WERI-Rb-1 (cell line): ENCODE measurements at regions not wholly inside any gene's neighbourhood (a gene's known extent, or its start where the extent isn't known, plus 50 kb on each side); places are given as distances from the start of the nearest gene placed in this dataset.

Experiments
- DNase-seq: peaks from one replicate; pipeline ENCODE4 v3.0.0-alpha.2; 2020
- H3K27ac ChIP-seq: fragments of 250-450 bp; sonication (Bioruptor Pico); 2 replicates; pipeline ENCODE4 v1.5.1; 2020; ENCODE audit warnings: mild to moderate bottlenecking, moderate library complexity
- H3K27me3 ChIP-seq: fragments of 250-450 bp; sonication (Bioruptor Pico); 2 replicates; pipeline ENCODE4 v1.5.1; 2021; ENCODE audit warnings: mild to moderate bottlenecking, low read depth, moderate library complexity; ENCODE audit not compliant: insufficient read depth, severe bottlenecking
- H3K36me3 ChIP-seq: fragments of 250-450 bp; sonication (Bioruptor Pico); 2 replicates; pipeline ENCODE4 v1.5.1; 2020; ENCODE audit warnings: mild to moderate bottlenecking, moderate library complexity
- H3K4me3 ChIP-seq: 2 replicates; pipeline ENCODE4 v1.5.1; 2011; ENCODE audit warnings: low read depth, mild to moderate bottlenecking, control low read depth, low read length
- H3K9me3 ChIP-seq: fragments of 250-450 bp; sonication (Bioruptor Pico); 2 replicates; pipeline ENCODE4 v1.5.1; 2021; ENCODE audit warnings: mild to moderate bottlenecking, moderate library complexity; ENCODE audit not compliant: severe bottlenecking
- TF ChIP-seq, protein P1 (sequence below): IDR thresholded peaks from 2 replicates; pipeline ENCODE4 v1.5.1; 2011; ENCODE audit warnings: low read depth, mild to moderate bottlenecking, control low read depth, inconsistent platforms, low read length

DNA sequence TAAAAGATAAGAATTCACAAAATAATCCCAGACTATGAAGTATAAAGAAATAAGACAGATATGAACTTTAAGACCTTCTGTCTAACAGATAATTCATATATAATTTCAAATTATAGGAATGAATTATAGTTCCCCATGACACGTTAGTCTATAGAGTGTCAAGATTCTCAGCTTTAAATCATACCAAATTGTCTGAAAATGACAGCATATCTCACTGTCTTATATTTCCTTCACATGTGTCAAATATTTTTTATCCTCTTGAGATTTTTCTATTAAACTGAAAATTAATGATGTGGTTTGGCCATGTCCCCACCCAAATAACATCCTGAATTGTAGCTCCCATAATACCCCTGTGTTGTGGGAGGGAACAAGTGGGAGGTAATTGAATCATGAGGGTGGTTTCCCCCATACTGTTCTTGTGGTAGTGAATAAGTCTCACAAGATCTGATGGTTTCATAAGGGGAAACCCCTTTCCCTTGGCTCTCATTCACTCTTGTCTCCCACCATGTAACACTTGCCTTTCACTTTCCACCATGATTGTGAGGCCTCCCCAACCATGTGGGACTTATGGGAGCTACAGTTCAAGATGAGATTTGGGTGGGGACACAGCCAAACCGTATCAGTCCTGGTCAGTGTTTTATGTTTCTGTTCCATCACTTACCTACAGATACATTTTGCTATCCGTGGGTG is 825.3 kb upstream of the GJE1 start:
- TF ChIP-seq, protein P1, sequence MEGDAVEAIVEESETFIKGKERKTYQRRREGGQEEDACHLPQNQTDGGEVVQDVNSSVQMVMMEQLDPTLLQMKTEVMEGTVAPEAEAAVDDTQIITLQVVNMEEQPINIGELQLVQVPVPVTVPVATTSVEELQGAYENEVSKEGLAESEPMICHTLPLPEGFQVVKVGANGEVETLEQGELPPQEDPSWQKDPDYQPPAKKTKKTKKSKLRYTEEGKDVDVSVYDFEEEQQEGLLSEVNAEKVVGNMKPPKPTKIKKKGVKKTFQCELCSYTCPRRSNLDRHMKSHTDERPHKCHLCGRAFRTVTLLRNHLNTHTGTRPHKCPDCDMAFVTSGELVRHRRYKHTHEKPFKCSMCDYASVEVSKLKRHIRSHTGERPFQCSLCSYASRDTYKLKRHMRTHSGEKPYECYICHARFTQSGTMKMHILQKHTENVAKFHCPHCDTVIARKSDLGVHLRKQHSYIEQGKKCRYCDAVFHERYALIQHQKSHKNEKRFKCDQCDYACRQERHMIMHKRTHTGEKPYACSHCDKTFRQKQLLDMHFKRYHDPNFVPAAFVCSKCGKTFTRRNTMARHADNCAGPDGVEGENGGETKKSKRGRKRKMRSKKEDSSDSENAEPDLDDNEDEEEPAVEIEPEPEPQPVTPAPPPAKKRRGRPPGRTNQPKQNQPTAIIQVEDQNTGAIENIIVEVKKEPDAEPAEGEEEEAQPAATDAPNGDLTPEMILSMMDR: no peak
- Histone ChIP-seq H3K4me3 (no peak overlapping the region), H3K27me3 (no peaks in the 10 kb centered on the region), H3K36me3 (no peaks in the 10 kb centered on the region), H3K9me3 (no peaks in the 10 kb centered on the region), H3K27ac (no peak overlapping the region)
- DNase-seq: no peak

DNA sequence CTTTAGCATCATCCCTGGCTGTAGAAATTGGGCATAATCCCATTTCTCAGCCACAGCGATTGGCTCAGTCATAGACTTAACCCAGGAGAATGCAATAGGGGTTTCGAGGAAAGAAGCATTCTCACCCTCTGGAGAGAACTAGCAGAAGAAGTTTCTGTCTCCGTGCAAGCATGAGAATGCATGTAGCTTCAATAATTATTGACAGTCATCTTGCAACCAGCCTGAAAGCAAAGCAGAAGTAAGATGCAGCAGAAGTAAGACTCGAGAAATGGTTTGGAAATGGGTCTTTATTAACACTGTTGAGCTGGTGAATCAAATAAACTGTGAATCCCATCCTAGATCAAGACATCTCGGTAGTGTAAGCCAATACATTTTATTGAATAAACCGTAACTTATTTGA is 828.8 kb upstream of the GJE1 start:
- TF ChIP-seq, protein P1: no peak
- no peak overlapping the region for H3K4me3 ChIP-seq

DNA sequence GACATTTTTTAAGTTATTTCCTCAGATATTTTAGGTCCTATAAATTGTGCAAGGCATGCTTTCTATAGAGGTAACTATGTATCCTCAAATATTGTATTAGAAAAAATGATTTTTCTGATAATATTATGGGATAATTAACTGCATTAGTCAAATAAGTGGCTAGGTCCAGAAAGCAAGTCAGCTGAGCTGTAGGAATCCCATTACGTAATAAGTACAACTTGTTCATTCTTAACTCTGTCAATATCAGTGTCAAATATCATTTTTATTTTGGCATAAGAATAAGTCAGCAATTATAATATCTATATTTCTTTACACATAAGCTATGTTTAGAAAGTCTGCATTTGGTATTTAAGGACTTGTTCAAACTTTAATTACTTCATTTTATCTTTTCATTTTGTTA is 830.9 kb upstream of the GJE1 start:
- Histone ChIP-seq H3K9me3 (no peaks in the 10 kb centered on the region), H3K27me3 (no peaks in the 10 kb centered on the region), H3K4me3 (no peak overlapping the region), H3K27ac (no peak overlapping the region), H3K36me3 (no peaks in the 10 kb centered on the region)
- TF ChIP-seq, protein P1: no peak
- DNase-seq: no peak

More for the DNA sequence above, 828.8 kb upstream of the GJE1 start:
- no peaks in the 10 kb centered on the region for H3K27me3 ChIP-seq
- H3K27ac ChIP-seq: no peak overlapping the region
- H3K36me3 ChIP-seq: no peaks in the 10 kb centered on the region
- no peak for DNase-seq
- no peaks in the 10 kb centered on the region for H3K9me3 ChIP-seq

DNA sequence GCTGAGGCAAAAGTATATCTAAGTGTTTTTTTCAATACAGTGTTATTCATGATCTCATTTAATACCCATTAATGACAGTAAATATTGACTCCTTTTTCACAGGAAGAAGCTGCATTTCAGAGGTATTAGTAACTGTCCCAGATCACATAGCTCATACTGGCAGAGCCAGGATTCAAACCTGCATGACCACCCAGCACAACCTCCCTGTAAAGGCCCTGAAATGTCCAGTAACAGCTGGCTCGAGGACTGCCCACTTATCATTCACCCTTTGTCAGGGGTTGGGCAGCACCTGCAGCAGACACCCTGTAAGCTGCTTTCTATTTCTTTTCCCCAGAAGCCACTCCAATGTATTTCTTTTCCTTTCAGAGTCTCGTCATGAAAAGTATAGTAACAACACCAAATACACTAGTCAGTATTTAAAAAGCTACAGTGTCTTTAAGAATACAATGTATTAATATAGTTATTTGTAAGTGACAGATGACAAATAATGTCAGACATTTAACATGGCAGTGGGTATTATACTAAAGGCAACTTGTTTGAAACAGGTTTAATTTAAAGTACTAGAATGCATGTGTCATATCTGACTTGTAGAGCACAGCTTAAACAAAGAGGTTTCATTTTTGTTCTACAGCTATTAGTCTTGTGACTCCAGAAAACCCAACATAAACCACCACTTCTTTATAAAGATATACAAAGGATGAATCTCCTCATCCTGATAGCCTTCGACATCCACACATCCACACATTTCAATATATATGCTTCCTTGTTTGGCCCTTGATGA is 841.6 kb upstream of the GJE1 start:
- H3K4me3 ChIP-seq: no peak overlapping the region
- no peak for DNase-seq
- TF ChIP-seq, protein P1: no peak
- H3K9me3 ChIP-seq: no peaks in the 10 kb centered on the region
- H3K27me3 ChIP-seq: no peaks in the 10 kb centered on the region
- H3K36me3 ChIP-seq: no peaks in the 10 kb centered on the region
- no peak overlapping the region for H3K27ac ChIP-seq

DNA sequence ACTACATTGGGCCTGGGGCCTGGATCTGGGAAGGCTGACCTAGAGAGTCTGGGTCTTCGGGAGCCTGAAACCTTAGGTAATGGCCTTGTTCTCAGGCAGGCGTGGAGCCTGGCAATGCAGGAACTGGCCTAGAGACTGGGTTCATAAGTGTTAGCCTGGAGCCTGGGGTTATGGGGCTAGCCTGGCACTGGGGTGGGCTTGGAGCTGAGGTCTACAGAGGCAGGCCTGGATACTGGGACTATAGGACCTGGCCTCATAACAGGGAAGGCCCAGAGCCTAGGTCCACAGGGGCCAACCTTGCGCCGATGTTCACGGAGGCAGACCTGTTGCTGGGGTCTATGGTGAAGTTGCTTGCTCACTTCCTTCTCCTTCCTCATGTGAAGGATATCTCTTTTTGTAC is 843.8 kb upstream of the GJE1 start:
- TF ChIP-seq, protein P1: no peak
- Histone ChIP-seq H3K36me3 (no peaks in the 10 kb centered on the region), H3K4me3 (no peak overlapping the region), H3K27ac (no peak overlapping the region), H3K9me3 (no peaks in the 10 kb centered on the region), H3K27me3 (no peaks in the 10 kb centered on the region)
- DNase-seq: no peak

DNA sequence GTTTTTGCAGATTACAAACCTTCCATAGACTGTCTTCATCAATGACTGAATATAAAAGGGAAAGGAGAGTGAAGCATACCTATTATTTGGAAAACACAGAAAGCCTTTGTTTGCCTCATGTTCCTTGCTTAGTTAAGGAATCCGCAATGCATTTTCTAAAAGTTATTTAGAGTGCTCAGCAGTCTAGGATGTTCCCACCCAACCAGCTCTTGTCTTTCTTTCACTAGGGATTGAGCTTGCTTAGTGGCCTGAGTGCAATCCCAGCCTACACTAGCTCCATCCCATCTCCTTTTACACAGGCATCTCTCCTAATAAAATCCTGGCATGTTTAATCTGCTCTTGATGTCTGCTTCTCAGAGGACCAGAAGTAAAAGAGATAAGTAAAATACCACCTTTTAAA is 850.5 kb upstream of the GJE1 start:
- H3K4me3 ChIP-seq: no peak overlapping the region
- H3K27me3 ChIP-seq: no peaks in the 10 kb centered on the region
- H3K9me3 ChIP-seq: no peaks in the 10 kb centered on the region
- no peak overlapping the region for H3K27ac ChIP-seq
- TF ChIP-seq, protein P1: no peak
- DNase-seq: no peak
- no peaks in the 10 kb centered on the region for H3K36me3 ChIP-seq
